HCT116 (cell line): ENCODE measurements at regions not wholly inside any gene's neighbourhood (a gene's known extent, or its start where the extent isn't known, plus 50 kb on each side); places are given as distances from the start of the nearest gene placed in this dataset.

ENCODE experiments used
- REST ChIP-seq: IDR thresholded peaks from 2 replicates; pipeline ENCODE4 v1.6.1; 2012; ENCODE audit warnings: low read depth
- TF ChIP-seq, protein P1 (sequence below): IDR thresholded peaks from 2 replicates; pipeline ENCODE4 v1.6.1; 2012

DNA sequence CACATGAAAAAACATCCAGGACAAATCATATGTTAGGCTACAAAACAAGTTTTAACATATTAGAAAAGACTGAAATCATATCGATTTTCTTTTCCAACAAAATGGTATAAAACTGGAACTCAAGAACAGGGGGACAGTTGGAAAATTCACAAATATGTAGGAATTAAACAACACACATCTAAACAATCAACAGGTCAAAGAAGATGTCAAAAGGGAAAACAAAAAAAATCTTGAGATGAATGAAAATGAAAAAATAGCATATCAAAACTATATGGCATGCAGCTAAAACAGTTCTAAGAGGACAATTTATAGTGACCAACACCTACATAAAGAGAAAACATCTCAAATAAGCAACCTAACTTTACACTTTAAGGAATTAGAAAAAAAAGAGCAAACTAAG lies 585.3 kb downstream of the UQCRFS1 start:
- TF ChIP-seq, protein P1, sequence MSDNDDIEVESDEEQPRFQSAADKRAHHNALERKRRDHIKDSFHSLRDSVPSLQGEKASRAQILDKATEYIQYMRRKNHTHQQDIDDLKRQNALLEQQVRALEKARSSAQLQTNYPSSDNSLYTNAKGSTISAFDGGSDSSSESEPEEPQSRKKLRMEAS = no peak
- TF ChIP-seq REST = no peak
